ENCODE measurements at regions not wholly inside any gene's neighbourhood (a gene's known extent, or its start where the extent isn't known, plus 50 kb on each side); places are given as distances from the start of the nearest gene placed in this dataset.

GRCh38 chr4:134548052-134548628 is 346.6 kb upstream of the PABPC4L start:
- TF ChIP-seq CTCF (conservative IDR thresholded peaks at IDR 0.05) (no peak), EZH2 (IDR thresholded peaks at IDR 0.05; ENCODE audit: low read depth) (no peak)
